Stimulated activated CD4-positive, alpha-beta T cell treated with anti-CD3 and anti-CD28 coated beads, Interleukin-12 subunit alpha, Interleukin-12 subunit beta, amount 100 ng/mL, for 48 hours (primary cell): ENCODE measurements at regions not wholly inside any gene's neighbourhood (a gene's known extent, or its start where the extent isn't known, plus 50 kb on each side); places are given as distances from the start of the nearest gene placed in this dataset.

ENCODE experiments used
- DNase-seq, 3 donors: peaks; one replicate each; pipeline ENCODE4 v3.0.0-alpha.2; 2020; ENCODE audit warnings: low read depth in 2 of 3, low spot score in 1 of 3

- no peak for DNase-seq
These were observed 395.4 kb upstream of the ITGA1 start for GRCh38 chr5:52392321-52392720.

GRCh38 chr5:52409835-52410234 lies 377.9 kb upstream of the ITGA1 start:
- no peak for DNase-seq

GRCh38 chr5:52419357-52419756 lies 368.4 kb upstream of the ITGA1 start:
- no peak for DNase-seq

GRCh38 chr5:52427615-52428014 lies 360.1 kb upstream of the ITGA1 start:
- no peak for DNase-seq

GRCh38 chr5:52428977-52429489 lies 358.7 kb upstream of the ITGA1 start:
- no peak for DNase-seq

- no peak for DNase-seq
These were observed 345.9 kb upstream of the ITGA1 start for GRCh38 chr5:52441768-52442167.

- DNase-seq: no peak
These were observed 344.5 kb upstream of the ITGA1 start for GRCh38 chr5:52443187-52443586.

GRCh38 chr5:52448111-52448510 lies 339.6 kb upstream of the ITGA1 start:
- DNase-seq: no peak

- no peak for DNase-seq
These were observed 338.2 kb upstream of the ITGA1 start for GRCh38 chr5:52449516-52449915.

- DNase-seq: no peak
These were observed 335.6 kb upstream of the ITGA1 start for GRCh38 chr5:52452098-52452497.

- no peak for DNase-seq
These were observed 334.5 kb upstream of the ITGA1 start for GRCh38 chr5:52453176-52453575.

GRCh38 chr5:52455920-52456319 lies 331.8 kb upstream of the ITGA1 start:
- no peak for DNase-seq

- DNase-seq: no peak
These were observed 329.9 kb upstream of the ITGA1 start for GRCh38 chr5:52457810-52458209.

- no peak for DNase-seq
These were observed 321.6 kb upstream of the ITGA1 start for GRCh38 chr5:52466113-52466512.

- DNase-seq: no peak
These were observed 320.8 kb upstream of the ITGA1 start for GRCh38 chr5:52466749-52467520.

- no peak for DNase-seq
These were observed 318.7 kb upstream of the ITGA1 start for GRCh38 chr5:52468976-52469375.

- no peak for DNase-seq
These were observed 318.3 kb upstream of the ITGA1 start for GRCh38 chr5:52469420-52469819.

GRCh38 chr5:52469835-52470234 lies 317.9 kb upstream of the ITGA1 start:
- DNase-seq: no peak

GRCh38 chr5:52476346-52476745 lies 311.4 kb upstream of the ITGA1 start:
- no peak for DNase-seq

- no peak for DNase-seq
These were observed 306.5 kb upstream of the ITGA1 start for GRCh38 chr5:52481201-52481600.

- no peak for DNase-seq
These were observed 305.9 kb upstream of the ITGA1 start for GRCh38 chr5:52481851-52482250.

GRCh38 chr5:52491071-52491787 lies 296.5 kb upstream of the ITGA1 start:
- no peak for DNase-seq
